ENCODE measurements at regions not wholly inside any gene's neighbourhood (a gene's known extent, or its start where the extent isn't known, plus 50 kb on each side); places are given as distances from the start of the nearest gene placed in this dataset.

- no peak for DNase-seq
- H3K36me3 Mint-ChIP-seq (ENCODE audit: low read depth) = no peaks in the 10 kb centered on the region
- no peak overlapping the region for H3K4me3 Mint-ChIP-seq
- peaks cover 2% of the 10 kb centered on the region for H3K27me3 Mint-ChIP-seq
- no peak for TF ChIP-seq CTCF (IDR thresholded peaks at IDR 0.05)
- H3K4me1 Mint-ChIP-seq (ENCODE audit: low read depth) = no peaks in the 10 kb centered on the region
- CTCF ChIA-PET = no interaction called here
- H3K9me3 Mint-ChIP-seq = no peaks in the 10 kb centered on the region
- POLR2A ChIA-PET = no interaction called here
- intact Hi-C loops (cut with micrococcal nuclease) = no loop called here
- H3K27ac Mint-ChIP-seq = no peak overlapping the region
- no peak for ATAC-seq
These were observed 313.6 kb upstream of the SULF2 start for GRCh38 chr20:48098866-48099265.

- POLR2A ChIA-PET = no interaction called here
These were observed 312.8 kb upstream of the SULF2 start for GRCh38 chr20:48098099-48098498.

GRCh38 chr20:48096957-48097890 is 311.9 kb upstream of the SULF2 start:
- DNase-seq = no peak
- Mint-ChIP-seq H3K4me1 (ENCODE audit: low read depth) (no peaks in the 10 kb centered on the region), H3K27ac (no peak overlapping the region), H3K36me3 (ENCODE audit: low read depth) (no peaks in the 10 kb centered on the region), H3K27me3 (peaks cover 2% of the 10 kb centered on the region), H3K4me3 (no peak overlapping the region), H3K9me3 (no peaks in the 10 kb centered on the region)
- POLR2A ChIA-PET = no interaction called here
- no peak for ATAC-seq
- TF ChIP-seq CTCF (IDR thresholded peaks at IDR 0.05) = no peak
- CTCF ChIA-PET = interaction anchor here (0.7 kb wide), 1 partner anchor 20 kb away, joined by 3 read pairs; no protein-coding TSS in a partner anchor
- intact Hi-C loops (cut with micrococcal nuclease) = no loop called here

More at GRCh38 chr20:48098099-48098498, 312.8 kb upstream of the SULF2 start:
- H3K27me3 Mint-ChIP-seq = peaks cover 2% of the 10 kb centered on the region
- H3K4me1 Mint-ChIP-seq (ENCODE audit: low read depth) = no peaks in the 10 kb centered on the region
- H3K9me3 Mint-ChIP-seq = no peaks in the 10 kb centered on the region
- ATAC-seq (no peak), DNase-seq (no peak)
- CTCF ChIA-PET = no interaction called here
- no peak overlapping the region for H3K27ac Mint-ChIP-seq
- TF ChIP-seq CTCF (IDR thresholded peaks at IDR 0.05) = no peak
- intact Hi-C loops (cut with micrococcal nuclease) = no loop called here
- no peaks in the 10 kb centered on the region for H3K36me3 Mint-ChIP-seq (ENCODE audit: low read depth)
- H3K4me3 Mint-ChIP-seq = no peak overlapping the region

GRCh38 chr20:48096212-48096875 is 311.1 kb upstream of the SULF2 start:
- ATAC-seq = no peak
- DNase-seq = no peak
- no peak for TF ChIP-seq CTCF (IDR thresholded peaks at IDR 0.05)
- POLR2A ChIA-PET = no interaction called here
- H3K4me1 Mint-ChIP-seq (ENCODE audit: low read depth) = no peaks in the 10 kb centered on the region
- H3K27me3 Mint-ChIP-seq = peaks cover 2% of the 10 kb centered on the region
- CTCF ChIA-PET = no interaction called here
- intact Hi-C loops (cut with micrococcal nuclease) = no loop called here
- no peaks in the 10 kb centered on the region for H3K36me3 Mint-ChIP-seq (ENCODE audit: low read depth)
- H3K27ac Mint-ChIP-seq = no peak overlapping the region
- H3K4me3 Mint-ChIP-seq = no peak overlapping the region
- no peaks in the 10 kb centered on the region for H3K9me3 Mint-ChIP-seq

- Mint-ChIP-seq H3K36me3 (ENCODE audit: low read depth) (no peaks in the 10 kb centered on the region), H3K4me1 (ENCODE audit: low read depth) (no peaks in the 10 kb centered on the region), H3K4me3 (no peak overlapping the region), H3K9me3 (no peaks in the 10 kb centered on the region), H3K27me3 (peaks cover 2% of the 10 kb centered on the region), H3K27ac (no peak overlapping the region)
- CTCF ChIA-PET = interaction anchor here (1.4 kb wide), 1 partner anchor 526 kb away, joined by 3 read pairs; no protein-coding TSS in a partner anchor
- TF ChIP-seq CTCF (IDR thresholded peaks at IDR 0.05) = no peak
- ATAC-seq (no peak), DNase-seq (no peak)
- intact Hi-C loops (cut with micrococcal nuclease) = no loop called here
- POLR2A ChIA-PET = no interaction called here
These were observed 309.7 kb upstream of the SULF2 start for GRCh38 chr20:48094944-48095343.
